ENCODE measurements at regions not wholly inside any gene's neighbourhood (a gene's known extent, or its start where the extent isn't known, plus 50 kb on each side); places are given as distances from the start of the nearest gene placed in this dataset.

GRCh38 chr11:39678996-39679395 is 1780.5 kb downstream of the LRRC4C start:
- H3K9ac ChIP-seq (ENCODE audit: low read depth in 1 of 2, low read length in 2 of 2) = no peak overlapping the region
- H3K4me3 ChIP-seq (ENCODE audit: low read depth in 1 of 3, low read length in 3 of 3) = no peak overlapping the region
- TF ChIP-seq HNF4A (conservative IDR thresholded peaks at IDR 0.05) (no peak), GABPA (IDR thresholded peaks at IDR 0.05 in 1 of 2, conservative IDR thresholded peaks at IDR 0.05 in 1 of 2) (no peak), REST (IDR thresholded peaks at IDR 0.05) (no peak), HNF4G (IDR thresholded peaks at IDR 0.05) (no peak), FOXA2 (IDR thresholded peaks at IDR 0.05) (no peak), SP1 (IDR thresholded peaks at IDR 0.05) (no peak), EGR1 (IDR thresholded peaks at IDR 0.05; ENCODE audit: low read depth in 2 of 2) (no peak), RXRA (IDR thresholded peaks at IDR 0.05) (no peak), YY1 (IDR thresholded peaks at IDR 0.05) (no peak)
- no peaks in the 10 kb centered on the region for H3K36me3 ChIP-seq (ENCODE audit: control insufficient read depth in 4 of 4, insufficient read depth in 3 of 4, low read depth in 1 of 4, low read length in 3 of 4)
- 65% methylated on average over 1 of the region's 1 CpG for WGBS
- H3K27ac ChIP-seq (ENCODE audit: low read depth in 1 of 2, low read length in 2 of 2) = no peak overlapping the region
- H3K4me1 ChIP-seq (ENCODE audit: control insufficient read depth in 4 of 4, insufficient read depth in 4 of 4, low read length in 3 of 4) = no peaks in the 10 kb centered on the region
- peaks cover 3 to 11% (median 8%) of the 10 kb centered on the region in 4 donors for H3K9me3 ChIP-seq (ENCODE audit: control insufficient read depth in 4 of 4, low read length in 3 of 4)
- no peak for DNase-seq (ENCODE audit: low spot score)
- no peaks in the 10 kb centered on the region for H3K27me3 ChIP-seq (ENCODE audit: control insufficient read depth in 4 of 4, insufficient read depth in 4 of 4, low read length in 3 of 4)

GRCh38 chr11:39675171-39675570 is 1784.3 kb downstream of the LRRC4C start:
- WGBS = 64% methylated on average over 2 of the region's 2 CpGs
- Histone ChIP-seq H3K36me3 (ENCODE audit: control insufficient read depth in 4 of 4, insufficient read depth in 3 of 4, low read depth in 1 of 4, low read length in 3 of 4) (no peaks in the 10 kb centered on the region), H3K9me3 (ENCODE audit: control insufficient read depth in 4 of 4, low read length in 3 of 4) (peaks cover 3 to 9% (median 5%) of the 10 kb centered on the region in 4 donors), H3K4me1 (ENCODE audit: control insufficient read depth in 4 of 4, insufficient read depth in 4 of 4, low read length in 3 of 4) (no peaks in the 10 kb centered on the region), H3K9ac (ENCODE audit: low read depth in 1 of 2, low read length in 2 of 2) (no peak overlapping the region), H3K4me3 (ENCODE audit: low read depth in 1 of 3, low read length in 3 of 3) (no peak overlapping the region), H3K27me3 (ENCODE audit: control insufficient read depth in 4 of 4, insufficient read depth in 4 of 4, low read length in 3 of 4) (no peaks in the 10 kb centered on the region), H3K27ac (ENCODE audit: low read depth in 1 of 2, low read length in 2 of 2) (no peak overlapping the region)
- TF ChIP-seq FOXA1 (IDR thresholded peaks at IDR 0.05) (no peak), REST (IDR thresholded peaks at IDR 0.05) (no peak), HNF4A (conservative IDR thresholded peaks at IDR 0.05) (no peak), HNF4G (IDR thresholded peaks at IDR 0.05) (no peak), EGR1 (IDR thresholded peaks at IDR 0.05; ENCODE audit: low read depth in 2 of 2) (no peak), RAD21 (IDR thresholded peaks at IDR 0.05) (no peak), GABPA (IDR thresholded peaks at IDR 0.05 in 1 of 2, conservative IDR thresholded peaks at IDR 0.05 in 1 of 2) (no peak), CTCF (IDR thresholded peaks at IDR 0.05; ENCODE audit: low read depth, low read length, missing input control) (no peak)
- DNase-seq (ENCODE audit: low spot score) = no peak

Measured in liver (tissue), 8 donors.